ENCODE measurements at regions not wholly inside any gene's neighbourhood (a gene's known extent, or its start where the extent isn't known, plus 50 kb on each side); places are given as distances from the start of the nearest gene placed in this dataset.
A peak's percentile ranks its signal among the peaks of the same experiment; 100 is the strongest.

DNA sequence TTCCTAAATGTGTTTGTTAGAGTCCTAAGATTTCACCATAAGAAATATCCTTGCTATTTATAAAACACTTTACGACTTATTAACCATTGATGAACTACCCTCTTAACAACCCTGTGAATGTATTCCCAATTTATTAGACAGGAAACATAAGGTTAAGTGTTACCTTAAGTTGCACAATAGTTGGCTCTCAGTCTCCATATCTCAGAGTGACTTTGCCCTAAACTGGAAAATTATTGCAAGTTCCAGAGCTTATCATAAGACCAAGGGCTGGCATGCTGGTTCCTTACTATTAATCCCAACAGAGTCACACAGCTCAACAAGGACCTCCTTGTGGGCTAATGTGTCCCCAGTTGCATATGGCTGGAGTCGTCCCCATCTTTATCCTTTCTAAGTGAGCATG is 165.8 kb downstream of the INSIG2 start:
- TF ChIP-seq, protein P1, sequence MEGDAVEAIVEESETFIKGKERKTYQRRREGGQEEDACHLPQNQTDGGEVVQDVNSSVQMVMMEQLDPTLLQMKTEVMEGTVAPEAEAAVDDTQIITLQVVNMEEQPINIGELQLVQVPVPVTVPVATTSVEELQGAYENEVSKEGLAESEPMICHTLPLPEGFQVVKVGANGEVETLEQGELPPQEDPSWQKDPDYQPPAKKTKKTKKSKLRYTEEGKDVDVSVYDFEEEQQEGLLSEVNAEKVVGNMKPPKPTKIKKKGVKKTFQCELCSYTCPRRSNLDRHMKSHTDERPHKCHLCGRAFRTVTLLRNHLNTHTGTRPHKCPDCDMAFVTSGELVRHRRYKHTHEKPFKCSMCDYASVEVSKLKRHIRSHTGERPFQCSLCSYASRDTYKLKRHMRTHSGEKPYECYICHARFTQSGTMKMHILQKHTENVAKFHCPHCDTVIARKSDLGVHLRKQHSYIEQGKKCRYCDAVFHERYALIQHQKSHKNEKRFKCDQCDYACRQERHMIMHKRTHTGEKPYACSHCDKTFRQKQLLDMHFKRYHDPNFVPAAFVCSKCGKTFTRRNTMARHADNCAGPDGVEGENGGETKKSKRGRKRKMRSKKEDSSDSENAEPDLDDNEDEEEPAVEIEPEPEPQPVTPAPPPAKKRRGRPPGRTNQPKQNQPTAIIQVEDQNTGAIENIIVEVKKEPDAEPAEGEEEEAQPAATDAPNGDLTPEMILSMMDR (IDR thresholded peaks at IDR 0.05; ENCODE audit: insufficient read depth, low read depth, low read length, missing control alignments), result no peak
- no peak for DNase-seq (ENCODE audit: low read depth)

DNA sequence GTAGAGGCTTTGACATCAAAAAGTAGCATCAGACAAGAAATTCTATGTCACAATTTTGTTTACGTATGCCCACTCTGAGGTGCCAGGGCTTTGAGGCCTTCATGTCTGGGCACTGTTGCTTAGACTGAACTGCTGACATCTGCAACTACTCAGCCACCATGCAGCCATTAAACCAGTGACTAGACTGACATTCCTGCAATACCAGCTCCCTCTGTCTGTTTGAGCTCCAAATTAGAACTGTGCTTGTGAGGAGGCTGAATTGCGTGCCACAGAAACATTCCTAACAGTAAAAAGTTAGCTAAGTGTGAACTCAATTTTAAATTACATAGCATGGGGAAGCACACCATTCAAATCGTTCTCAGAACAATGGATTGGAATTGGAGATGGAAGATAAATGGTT is 163.2 kb downstream of the INSIG2 start:
- DNase-seq (ENCODE audit: low read depth), result no peak
- no peak overlapping the region for H3K4me3 ChIP-seq (ENCODE audit: low read depth, low read length)
- TF ChIP-seq, protein P1 (IDR thresholded peaks at IDR 0.05; ENCODE audit: insufficient read depth, low read depth, low read length, missing control alignments), result no peak

More for the DNA sequence above, 165.8 kb downstream of the INSIG2 start:
- no peak overlapping the region for H3K4me3 ChIP-seq (ENCODE audit: low read depth, low read length)

DNA sequence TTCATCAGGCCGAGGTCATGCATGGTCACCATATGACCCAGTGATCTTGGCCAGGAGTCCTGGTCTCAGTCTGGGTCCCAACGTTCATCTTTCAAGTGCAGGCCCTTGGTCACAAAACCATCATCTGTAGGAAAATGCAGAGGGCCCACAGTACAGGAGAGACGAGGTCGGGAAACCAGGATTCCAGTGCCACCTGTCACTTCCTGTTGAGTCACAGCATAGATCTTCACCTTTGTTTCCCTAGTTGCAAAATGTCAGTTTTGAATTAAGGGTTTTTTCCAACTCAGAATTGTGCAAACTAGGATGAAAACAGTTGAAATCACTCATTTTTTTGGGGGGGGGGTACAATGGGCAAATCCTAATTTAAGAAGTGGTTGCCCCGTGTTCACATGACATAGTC is 162.2 kb downstream of the INSIG2 start:
- TF ChIP-seq, protein P1 (IDR thresholded peaks at IDR 0.05; ENCODE audit: insufficient read depth, low read depth, low read length, missing control alignments), result no peak
- DNase-seq (ENCODE audit: low read depth), result no peak
- no peak overlapping the region for H3K4me3 ChIP-seq (ENCODE audit: low read depth, low read length)

DNA sequence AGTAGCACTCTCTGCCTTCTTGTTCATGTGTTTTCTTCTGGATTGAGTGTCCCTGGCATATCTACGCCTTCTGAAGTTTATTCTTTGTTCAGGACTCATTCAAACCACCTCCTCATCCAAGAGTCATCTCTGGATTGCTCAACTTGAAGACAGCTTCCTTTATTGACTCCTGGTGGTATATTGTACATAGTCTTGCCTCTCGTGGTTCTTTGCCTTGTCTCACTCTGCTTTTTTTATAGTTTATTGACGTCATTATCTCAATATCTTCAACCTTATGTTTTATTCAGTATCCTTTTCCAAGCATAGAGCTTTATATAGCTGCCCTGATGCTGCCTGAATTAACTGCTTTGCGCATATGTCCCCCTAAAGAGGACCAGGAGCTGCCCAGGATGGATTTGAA is 161.7 kb downstream of the INSIG2 start:
- no peak for DNase-seq (ENCODE audit: low read depth)
- TF ChIP-seq, protein P1 (IDR thresholded peaks at IDR 0.05; ENCODE audit: insufficient read depth, low read depth, low read length, missing control alignments), result no peak
- no peak overlapping the region for H3K4me3 ChIP-seq (ENCODE audit: low read depth, low read length)

DNA sequence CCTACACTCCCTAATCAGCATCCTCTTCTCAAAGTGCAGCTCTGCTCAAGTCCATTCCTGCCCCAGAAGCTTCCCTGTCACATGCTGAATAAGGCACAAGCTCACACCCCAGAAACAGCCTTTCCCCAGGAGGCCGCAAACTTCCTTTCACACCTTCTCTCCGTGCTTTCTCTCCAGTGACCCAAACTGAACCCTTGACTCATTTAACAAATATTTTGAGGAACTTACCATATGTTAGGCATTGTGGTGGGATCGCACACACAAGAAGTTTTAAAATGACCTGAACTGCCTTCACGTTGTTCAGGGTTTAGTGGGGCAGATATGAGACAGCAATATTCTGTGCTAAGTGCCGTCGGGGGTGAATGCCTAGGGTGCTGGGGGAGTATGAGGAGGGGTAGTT is 161.3 kb downstream of the INSIG2 start:
- TF ChIP-seq, protein P1 (IDR thresholded peaks at IDR 0.05; ENCODE audit: insufficient read depth, low read depth, low read length, missing control alignments), result no peak
- peak; percentile 63 for DNase-seq (ENCODE audit: low read depth)
- no peak overlapping the region for H3K4me3 ChIP-seq (ENCODE audit: low read depth, low read length)

DNA sequence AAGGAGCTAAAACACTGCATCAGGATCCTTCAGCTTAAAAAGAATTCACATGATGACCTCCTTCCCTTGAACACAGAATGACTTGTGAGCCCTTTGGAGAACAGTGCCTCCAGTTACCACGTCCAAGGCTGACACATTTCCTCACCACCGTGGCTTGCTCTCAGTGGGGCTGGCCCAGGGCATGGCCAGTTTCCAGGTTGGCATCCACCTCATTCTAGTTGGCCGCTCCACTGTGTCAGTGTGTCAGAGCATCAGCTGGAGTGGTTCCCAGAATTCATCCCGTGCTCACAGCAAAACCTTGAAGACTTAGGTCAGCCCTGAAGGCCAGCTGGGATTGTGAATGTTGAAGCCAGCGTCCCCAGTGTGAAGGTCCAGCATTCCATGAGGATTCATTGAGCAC is 158.5 kb downstream of the INSIG2 start:
- TF ChIP-seq, protein P1 (IDR thresholded peaks at IDR 0.05; ENCODE audit: insufficient read depth, low read depth, low read length, missing control alignments), result no peak
- no peak for DNase-seq (ENCODE audit: low read depth)
- H3K4me3 ChIP-seq (ENCODE audit: low read depth, low read length), result no peak overlapping the region

DNA sequence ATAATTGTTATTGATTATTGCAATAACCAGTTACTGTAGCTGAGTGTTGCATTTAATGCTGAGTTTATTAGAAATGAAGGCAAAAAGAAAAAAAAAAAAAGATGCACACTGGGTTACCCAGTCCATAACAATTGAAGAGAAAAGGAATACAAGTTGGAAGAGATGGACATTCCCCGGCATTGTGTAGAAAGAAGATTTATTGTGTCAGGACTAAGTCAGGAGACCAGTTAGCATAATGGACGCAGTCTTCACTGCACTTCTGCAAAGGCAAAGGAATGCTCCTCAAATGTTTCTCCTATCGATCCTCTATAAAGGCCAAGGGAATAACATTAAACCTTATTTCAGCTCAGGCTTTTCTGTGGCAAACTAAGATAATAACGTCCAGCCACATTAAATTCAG is 157.8 kb downstream of the INSIG2 start:
- DNase-seq (ENCODE audit: low read depth), result no peak
- H3K4me3 ChIP-seq (ENCODE audit: low read depth, low read length), result no peak overlapping the region
- TF ChIP-seq, protein P1 (IDR thresholded peaks at IDR 0.05; ENCODE audit: insufficient read depth, low read depth, low read length, missing control alignments), result no peak
